HG03575 (cell line): ENCODE measurements at regions not wholly inside any gene's neighbourhood (a gene's known extent, or its start where the extent isn't known, plus 50 kb on each side); places are given as distances from the start of the nearest gene placed in this dataset.
"Not testable (repeated sequence)": the region's sequence is repeated elsewhere in the genome, so short reads cannot be mapped to it uniquely, and the experiment has no call there.

ENCODE experiments used
- ATAC-seq: cut with Tn5 transposase; IDR thresholded peaks from one replicate; pipeline ENCODE4 v1.9.1; 2021; ENCODE audit not compliant: unreplicated experiment, insufficient number of reproducible peaks, low FRiP score; ENCODE audit errors: extremely low read depth

DNA sequence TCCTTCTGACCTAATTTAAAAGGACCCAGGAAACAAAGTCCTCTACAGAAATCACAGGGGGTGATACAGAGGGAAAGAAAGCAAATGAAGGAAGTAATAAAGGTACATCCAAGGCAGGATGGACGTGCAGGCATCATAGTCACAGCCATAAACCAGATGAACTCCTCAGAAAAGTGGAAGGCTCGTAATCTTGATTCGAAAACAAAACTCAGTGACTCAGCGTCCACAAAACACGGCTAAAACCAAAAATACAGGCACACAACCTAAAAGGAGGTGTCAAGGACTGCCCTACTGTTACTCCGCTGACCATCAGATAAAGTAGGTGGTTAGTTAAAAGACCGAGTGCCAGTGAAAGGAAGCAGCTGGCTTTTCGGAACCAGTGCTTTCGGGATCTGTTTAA is 81.5 kb downstream of the TRIM69 start:
- ATAC-seq = not testable (repeated sequence)

DNA sequence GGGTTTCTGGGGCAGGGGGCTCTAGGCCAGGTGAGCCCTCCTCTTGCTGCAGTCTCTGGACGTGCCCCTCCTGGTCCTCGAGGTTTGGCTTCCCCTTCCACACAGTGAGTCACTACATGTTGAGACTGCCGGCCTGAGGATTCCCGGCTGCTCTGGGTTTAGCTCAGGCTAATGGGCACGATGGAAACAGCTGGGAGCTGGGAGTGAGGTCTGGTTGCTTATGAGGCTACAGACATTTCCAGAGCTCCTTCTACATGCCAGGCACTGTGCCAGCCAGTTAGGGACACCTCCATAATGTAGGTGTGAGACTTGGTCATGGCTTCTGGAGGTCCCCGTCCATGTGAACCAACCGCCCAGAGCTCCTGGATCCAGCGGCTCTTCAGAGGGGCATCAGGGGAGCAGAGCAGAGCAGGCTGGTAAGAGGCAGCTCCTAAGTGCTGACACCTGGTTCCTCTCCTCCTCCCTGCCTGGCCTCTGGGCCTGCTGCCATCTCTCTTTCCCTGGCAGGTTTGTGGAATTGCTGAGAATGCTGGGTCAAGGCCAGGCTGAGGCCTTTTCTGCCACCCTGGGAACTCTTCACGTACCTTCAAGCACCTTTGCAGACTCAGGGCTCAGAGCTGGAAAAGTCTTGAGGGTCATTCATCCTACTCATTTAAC is 83.1 kb downstream of the TRIM69 start:
- not testable (repeated sequence) for ATAC-seq

GRCh38 chr15:44820535-44820934 is 84.2 kb downstream of the TRIM69 start:
- ATAC-seq = not testable (repeated sequence)

DNA sequence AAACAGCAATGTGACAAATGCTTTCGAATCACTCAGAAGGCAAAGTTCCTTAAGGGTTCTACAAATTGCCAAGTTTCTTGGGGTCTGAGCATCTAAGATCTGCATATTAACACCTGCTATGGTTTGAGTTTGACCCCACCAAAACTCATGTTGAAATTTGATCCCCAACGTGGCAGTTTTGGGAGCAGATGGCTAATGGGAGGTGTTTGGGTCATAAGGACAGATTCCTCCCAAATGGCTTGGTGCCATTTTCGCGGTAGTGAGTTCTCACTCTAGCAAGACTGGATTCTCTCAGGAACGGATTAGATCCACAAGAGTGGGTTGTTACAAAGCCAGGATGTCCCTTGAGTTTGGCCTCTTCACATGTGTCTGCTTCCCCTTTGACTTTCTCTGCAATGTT is 84.6 kb downstream of the TRIM69 start:
- not testable (repeated sequence) for ATAC-seq

- ATAC-seq = not testable (repeated sequence)
Measured at GRCh38 chr15:44824277-44825145, 88.2 kb downstream of the TRIM69 start.

DNA sequence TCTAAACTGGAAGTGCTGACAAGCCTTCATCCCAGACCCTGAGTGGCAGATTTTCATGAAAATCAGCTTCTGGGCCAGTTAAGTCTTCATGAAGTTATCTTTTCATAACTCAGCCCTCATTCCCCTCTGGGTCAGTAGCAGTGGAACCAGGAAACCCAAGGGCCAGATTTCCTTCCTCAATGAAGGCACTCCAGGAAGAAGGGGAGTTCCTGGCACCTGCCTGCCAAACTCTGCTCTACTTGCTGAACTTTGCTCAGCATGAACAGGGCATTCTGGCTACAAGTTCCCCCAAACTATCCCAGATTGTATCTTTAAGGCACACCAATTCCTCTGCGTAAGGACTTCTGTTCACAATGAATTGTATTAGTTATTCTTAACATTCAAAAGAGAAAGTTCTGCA is 90.3 kb downstream of the TRIM69 start:
- ATAC-seq = not testable (repeated sequence)

DNA sequence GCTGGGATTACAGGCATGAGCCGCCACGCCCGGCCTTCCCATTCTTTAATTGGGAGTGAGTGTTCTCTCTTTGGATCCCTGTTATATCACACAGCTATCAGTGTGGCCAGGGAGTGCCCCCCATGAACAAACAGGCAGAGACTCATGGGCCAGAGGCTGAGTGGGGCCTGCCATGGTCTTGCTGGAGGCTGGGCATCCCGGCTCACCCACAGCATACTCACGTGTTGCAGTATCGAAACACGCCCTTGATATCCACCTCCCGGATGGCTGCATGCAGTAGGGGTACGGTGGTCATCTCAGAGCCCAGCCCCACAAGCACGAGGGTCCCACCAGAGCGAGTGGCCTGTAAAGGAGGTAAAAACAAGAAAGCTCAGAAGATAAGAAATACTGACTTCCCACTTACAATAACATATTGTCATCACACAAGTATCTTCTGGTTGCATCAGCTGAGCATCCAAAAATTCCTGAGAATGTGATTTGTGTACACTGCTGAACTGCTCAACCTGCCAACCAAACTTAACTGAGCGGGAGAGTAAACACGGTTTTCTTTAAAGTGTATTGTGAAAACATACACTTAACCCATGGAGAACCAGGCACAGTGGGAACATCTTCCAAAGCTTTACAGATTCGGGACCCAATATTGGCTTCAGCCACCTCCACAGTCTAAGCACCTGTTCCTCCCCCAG is 92.0 kb downstream of the TRIM69 start:
- not testable (repeated sequence) for ATAC-seq

DNA sequence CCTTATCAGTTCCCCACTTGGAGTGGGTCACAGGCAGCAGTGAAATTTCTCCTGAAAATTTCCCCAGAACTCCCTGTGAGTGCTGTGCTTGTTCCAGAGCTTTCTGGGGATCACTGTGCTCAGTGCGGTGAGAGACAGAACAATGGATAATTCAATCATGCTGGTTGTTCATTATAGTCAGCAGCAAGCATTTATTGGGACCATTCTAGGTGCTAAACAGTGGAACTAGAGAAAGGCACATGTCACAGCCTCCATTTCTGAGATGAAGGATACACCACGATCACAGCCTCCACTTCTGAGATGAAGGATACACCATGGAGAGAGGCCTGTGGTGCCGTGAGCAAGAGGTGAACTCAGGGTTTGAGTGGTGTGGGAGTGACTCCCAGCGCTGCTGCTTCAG is 92.8 kb downstream of the TRIM69 start:
- ATAC-seq = not testable (repeated sequence)

DNA sequence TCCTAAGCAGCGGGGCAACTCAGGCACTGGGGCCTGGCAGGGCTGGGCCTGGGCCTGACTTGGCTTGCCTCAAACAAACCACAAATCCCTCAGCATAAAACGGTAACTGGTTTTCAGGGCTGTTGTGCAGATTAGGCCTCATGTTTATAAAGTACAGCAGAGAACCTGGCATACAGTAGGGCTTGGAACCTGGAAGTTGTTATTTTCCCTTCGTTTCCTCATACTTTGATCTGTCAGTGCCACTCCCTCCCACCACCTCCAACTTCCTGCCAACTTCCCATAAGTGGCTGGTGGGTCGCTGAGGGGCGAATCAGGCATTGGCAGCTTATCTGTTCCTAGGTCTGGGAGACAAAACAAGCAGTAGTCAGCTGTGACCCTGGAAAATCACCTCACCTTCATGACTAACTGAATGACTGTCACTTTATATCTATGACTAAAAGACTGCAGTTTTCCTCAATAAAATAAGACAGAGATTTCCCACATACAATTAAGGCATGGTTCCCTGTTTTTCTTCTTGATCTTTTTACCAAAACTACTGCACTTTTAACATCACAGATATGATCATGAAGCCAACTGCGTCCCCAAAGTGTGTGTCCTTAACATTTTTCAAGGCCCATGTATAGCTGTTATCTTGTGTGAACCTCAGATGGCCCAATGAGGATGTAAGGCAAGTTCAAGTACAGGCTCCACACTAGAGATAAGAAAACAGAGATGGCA is 94.5 kb downstream of the TRIM69 start:
- ATAC-seq = not testable (repeated sequence)

GRCh38 chr15:44831409-44831741 is 95.0 kb downstream of the TRIM69 start:
- not testable (repeated sequence) for ATAC-seq

DNA sequence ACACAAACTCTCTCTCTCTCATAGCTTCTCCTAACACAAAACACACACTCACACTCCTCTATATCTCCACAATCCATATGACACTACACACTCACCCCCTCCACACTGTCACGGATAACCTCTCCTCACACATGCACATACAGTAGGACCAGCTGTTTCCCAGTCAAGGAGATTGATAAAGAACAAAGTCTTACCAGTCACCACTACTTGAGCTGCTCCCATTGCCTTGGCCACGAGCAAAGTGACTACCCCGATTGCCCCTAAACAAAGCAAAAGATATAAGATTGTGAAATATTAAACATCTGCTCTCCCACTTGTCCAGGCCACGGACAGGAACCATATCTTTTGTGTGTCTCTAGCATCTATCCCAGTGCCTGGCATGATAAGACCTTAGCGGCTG is 95.8 kb downstream of the TRIM69 start:
- not testable (repeated sequence) for ATAC-seq

DNA sequence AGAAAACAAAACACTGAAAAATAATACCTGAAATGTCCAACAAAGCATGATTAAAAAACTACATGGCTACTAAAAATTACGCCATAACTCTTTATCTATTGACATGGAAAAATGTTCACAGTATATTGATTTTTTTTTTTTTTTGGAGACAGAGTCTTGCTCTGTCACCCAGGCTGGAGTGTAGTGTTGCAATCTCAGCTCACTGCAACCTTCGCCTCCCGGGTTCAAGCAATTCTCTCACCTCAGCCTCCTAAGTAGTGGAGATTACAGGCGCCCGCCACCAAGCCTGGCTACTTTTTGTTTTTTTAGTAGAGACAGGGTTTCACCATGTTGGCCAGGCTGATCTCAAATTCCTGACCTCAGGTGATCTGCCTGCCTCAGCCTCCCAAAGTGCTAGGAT is 96.8 kb downstream of the TRIM69 start:
- not testable (repeated sequence) for ATAC-seq

DNA sequence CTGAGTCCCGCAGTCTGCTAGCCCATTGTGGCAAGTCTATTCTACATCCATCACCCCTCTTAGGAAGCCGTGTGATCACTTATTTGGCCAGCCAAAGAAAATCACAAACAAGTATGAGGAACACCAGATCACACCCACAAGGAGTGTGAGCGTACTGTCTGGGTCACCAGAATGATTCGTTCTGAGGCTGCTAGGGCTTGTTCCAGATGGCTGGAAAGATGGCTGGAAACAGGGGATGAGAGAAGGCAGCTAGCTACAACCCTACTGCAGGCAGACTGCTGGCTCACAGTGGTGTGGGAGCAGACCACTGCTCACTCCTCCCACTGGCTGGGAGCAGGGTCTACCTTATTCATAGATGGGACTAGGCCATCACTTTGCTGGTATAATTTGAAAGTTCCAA is 97.4 kb downstream of the TRIM69 start:
- not testable (repeated sequence) for ATAC-seq

DNA sequence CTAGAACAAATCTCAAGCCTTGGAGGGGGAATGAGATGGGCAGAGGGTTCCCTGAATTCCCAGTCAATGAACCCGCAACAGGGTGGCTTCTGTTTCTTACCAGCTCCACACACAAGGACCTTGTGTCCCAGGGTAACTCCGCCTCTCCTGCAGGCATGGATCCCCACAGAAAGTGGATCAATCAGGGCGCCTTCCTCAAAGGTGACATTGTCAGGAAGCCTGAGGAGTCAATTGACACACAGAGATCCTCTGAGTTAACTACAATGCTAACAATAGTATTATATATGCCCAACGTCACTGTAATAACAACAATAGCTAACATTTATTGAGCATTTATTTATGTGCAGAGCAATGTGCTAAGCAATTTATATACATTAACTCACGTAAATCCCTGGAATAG is 98.8 kb downstream of the TRIM69 start:
- not testable (repeated sequence) for ATAC-seq

- ATAC-seq = no peak
Measured at GRCh38 chr15:44836094-44836493, 99.8 kb downstream of the TRIM69 start.

DNA sequence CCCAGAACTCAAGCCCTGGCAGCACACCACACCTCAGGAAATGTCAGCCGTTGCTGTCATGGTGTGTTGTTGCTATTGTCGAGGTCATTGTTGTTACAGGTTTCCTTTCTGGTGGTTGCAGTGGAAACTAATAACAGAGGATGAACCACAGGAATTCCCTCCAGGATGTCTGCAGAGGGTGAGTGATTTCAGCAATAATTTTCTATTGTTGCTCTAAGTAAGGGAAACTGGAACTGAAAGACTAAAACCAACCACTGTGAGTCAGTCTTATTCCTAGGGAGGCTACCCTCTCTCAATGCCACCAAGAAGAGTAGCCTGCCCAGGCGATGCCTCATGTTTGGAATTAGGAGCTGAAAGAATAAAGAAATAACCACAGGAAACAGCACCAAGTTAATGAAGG is 102.6 kb downstream of the TRIM69 start:
- ATAC-seq = not testable (repeated sequence)

GRCh38 chr15:44841762-44842161 is 105.4 kb downstream of the TRIM69 start:
- ATAC-seq = not testable (repeated sequence)

GRCh38 chr15:44842883-44843282 is 106.6 kb downstream of the TRIM69 start:
- ATAC-seq = not testable (repeated sequence)

GRCh38 chr15:44844936-44845335 is 108.6 kb downstream of the TRIM69 start:
- ATAC-seq = not testable (repeated sequence)
